ENCODE measurements at regions not wholly inside any gene's neighbourhood (a gene's known extent, or its start where the extent isn't known, plus 50 kb on each side); places are given as distances from the start of the nearest gene placed in this dataset.

DNA sequence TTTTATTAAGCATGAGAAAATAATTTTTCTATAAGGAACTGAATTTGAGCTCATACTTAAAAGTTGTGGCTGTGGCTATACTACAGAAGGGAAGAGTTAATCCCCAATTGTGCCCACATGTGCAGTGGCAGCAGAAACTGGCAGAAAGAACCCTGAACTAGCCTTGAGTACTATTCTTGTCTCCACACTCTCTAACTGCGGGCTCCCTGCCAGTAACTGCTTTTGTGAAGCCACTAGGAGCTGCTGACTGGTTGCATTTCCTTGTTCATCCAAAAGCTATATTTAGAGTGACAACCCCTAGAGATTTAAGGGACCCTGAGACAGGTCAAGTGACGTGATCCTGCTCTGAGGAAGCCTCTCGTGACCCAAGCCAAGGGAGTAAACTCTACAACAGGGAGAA lies 238.6 kb downstream of the ELAVL2 start:
- 92 to 96% methylated on average over 2 to 3 of the region's 3 CpGs for WGBS, 2 experiments (ENCODE audit: insufficient coverage in 2 of 2)

DNA sequence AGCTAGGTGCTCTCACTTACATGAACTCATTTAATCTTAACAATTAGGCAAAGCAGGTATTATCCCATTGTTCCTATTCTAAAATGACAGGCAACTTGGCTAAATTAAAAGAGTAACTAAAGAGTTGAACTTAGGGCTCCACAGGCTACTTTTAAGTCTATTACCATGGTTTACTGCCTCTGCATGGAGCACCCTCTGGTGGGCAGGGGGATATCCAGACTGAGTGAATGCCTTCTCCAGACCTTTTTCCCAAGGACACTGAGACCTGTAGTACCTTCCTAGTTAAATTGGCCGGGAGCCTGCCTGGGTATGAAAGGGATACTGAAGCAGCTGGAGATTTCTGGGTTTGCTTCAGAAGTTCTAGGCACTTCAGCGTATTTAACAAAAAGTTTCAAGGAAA lies 238.1 kb downstream of the ELAVL2 start:
- Histone ChIP-seq H3K4me1 (ENCODE audit: control insufficient read depth, insufficient read depth, low read length, poor library complexity, severe bottlenecking) (no peaks in the 10 kb centered on the region), H3K9me3 (ENCODE audit: control insufficient read depth, low read length) (no peaks in the 10 kb centered on the region), H3K27ac (ENCODE audit: low read depth, low read length, severe bottlenecking) (no peak overlapping the region), H3K4me3 (ENCODE audit: extremely low read depth, insufficient read depth, low read length, poor library complexity, severe bottlenecking) (no peak overlapping the region), H3K36me3 (ENCODE audit: control insufficient read depth, insufficient read depth, low read length) (no peaks in the 10 kb centered on the region)
- WGBS, 2 experiments (ENCODE audit: insufficient coverage in 2 of 2), result 83% methylated on average over 1 of the region's 2 CpGs; no CpG with 5 or more reads in 1 of the 2 experiments

More for the DNA sequence above, 238.6 kb downstream of the ELAVL2 start:
- Histone ChIP-seq H3K9me3 (ENCODE audit: control insufficient read depth, low read length) (no peaks in the 10 kb centered on the region), H3K4me1 (ENCODE audit: control insufficient read depth, insufficient read depth, low read length, poor library complexity, severe bottlenecking) (no peaks in the 10 kb centered on the region), H3K27ac (ENCODE audit: low read depth, low read length, severe bottlenecking) (no peak overlapping the region), H3K36me3 (ENCODE audit: control insufficient read depth, insufficient read depth, low read length) (no peaks in the 10 kb centered on the region), H3K4me3 (ENCODE audit: extremely low read depth, insufficient read depth, low read length, poor library complexity, severe bottlenecking) (no peak overlapping the region)

DNA sequence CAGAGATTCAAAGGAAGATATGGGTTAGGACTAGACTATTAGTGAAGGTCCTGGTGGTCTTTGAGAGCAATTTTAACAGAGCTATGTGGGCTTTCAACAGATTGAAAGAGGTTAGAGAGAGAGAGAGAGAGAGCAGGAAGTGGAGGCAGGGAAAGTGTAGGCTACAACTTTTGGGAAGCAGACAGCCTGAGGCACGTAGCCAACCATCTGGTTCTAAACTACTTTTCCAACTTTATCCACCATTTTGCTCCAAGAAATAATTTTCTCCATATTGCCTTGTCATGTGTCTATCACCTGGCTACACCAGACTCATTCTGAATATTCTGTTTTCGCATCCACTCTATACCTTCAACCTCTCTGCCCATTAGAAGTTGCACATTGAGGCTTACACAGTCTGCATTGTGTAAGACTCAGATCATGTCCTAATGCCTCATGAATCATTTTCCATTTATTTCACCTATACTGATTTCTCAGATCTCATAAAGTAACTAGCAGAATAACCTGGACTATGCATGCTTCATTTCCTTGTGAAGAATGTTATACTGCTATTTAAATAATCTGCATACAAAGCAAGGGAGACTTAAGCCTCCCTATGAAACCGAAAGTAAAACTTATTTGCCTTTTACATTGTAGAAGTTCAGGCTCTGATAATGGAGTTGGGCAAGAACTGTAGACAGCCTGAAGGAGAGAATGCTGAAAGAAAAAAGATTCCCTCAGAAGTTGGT lies 235.6 kb downstream of the ELAVL2 start:
- H3K27ac ChIP-seq (ENCODE audit: low read depth, low read length, severe bottlenecking), result no peak overlapping the region
- H3K4me1 ChIP-seq (ENCODE audit: control insufficient read depth, insufficient read depth, low read length, poor library complexity, severe bottlenecking), result no peaks in the 10 kb centered on the region
- WGBS, 2 experiments (ENCODE audit: insufficient coverage in 2 of 2), result 88 to 91% methylated on average over 2 of the region's 3 CpGs
- no peaks in the 10 kb centered on the region for H3K9me3 ChIP-seq (ENCODE audit: control insufficient read depth, low read length)
- H3K36me3 ChIP-seq (ENCODE audit: control insufficient read depth, insufficient read depth, low read length), result no peaks in the 10 kb centered on the region
- H3K4me3 ChIP-seq (ENCODE audit: extremely low read depth, insufficient read depth, low read length, poor library complexity, severe bottlenecking), result no peak overlapping the region

DNA sequence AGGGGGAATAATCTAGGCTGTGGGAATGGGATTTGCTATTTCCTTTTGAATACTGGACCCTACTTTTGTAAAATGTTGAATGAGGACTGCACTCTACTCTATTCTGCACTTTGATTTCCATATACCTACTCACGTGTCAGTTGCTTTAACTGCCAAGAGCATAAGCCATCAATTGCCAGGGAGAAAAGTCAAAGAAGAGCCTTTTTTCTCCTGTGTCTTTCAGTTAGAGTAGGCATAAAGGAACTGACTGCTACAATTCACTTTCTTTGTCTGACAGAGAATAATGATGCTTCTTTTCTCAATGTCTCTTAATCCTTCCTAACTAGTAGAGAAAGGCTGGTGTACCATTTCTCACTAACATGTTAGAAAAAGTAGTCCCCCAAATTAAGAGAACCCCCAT lies 231.6 kb downstream of the ELAVL2 start:
- H3K4me3 ChIP-seq (ENCODE audit: extremely low read depth, insufficient read depth, low read length, poor library complexity, severe bottlenecking), result no peak overlapping the region
- H3K9me3 ChIP-seq (ENCODE audit: control insufficient read depth, low read length), result no peaks in the 10 kb centered on the region
- H3K36me3 ChIP-seq (ENCODE audit: control insufficient read depth, insufficient read depth, low read length), result no peaks in the 10 kb centered on the region
- no peak overlapping the region for H3K27ac ChIP-seq (ENCODE audit: low read depth, low read length, severe bottlenecking)
- WGBS, 2 experiments (ENCODE audit: insufficient coverage in 2 of 2), result no CpG with 5 or more reads among the region's 1 CpG
- H3K4me1 ChIP-seq (ENCODE audit: control insufficient read depth, insufficient read depth, low read length, poor library complexity, severe bottlenecking), result no peaks in the 10 kb centered on the region

DNA sequence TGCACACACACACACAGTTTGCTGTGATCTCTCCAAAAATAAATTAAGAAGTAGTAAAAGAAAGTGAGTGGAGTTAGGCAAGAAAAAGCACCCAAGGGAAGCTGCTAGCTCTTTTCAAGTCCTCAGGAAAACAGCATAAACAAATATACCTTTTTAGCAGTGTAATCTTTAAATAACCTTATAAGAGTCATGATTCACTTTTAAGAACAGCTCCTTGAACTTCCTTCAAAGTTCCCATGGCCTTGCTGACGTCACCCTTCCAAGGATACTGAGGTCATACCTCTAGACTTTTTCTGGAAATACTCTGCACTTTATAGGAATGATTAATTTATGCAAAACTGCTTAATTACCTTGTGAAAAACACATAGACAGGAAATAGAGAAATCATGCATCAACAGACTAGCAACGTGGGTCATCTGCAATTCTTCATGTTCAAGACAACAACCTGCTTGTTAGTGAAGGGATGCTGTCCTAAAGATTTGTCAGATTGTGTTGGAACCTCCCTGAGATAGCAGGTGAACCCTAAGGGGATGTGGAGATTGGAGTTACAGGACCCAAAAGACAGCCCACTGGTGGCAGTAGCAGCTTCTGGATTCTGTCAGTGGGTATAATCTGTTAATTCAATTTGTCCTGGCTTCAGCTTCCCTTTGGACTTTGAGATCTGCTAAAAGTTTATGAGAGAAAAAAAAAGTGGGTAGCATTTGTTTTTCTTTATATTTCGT lies 229.0 kb downstream of the ELAVL2 start:
- no peak overlapping the region for H3K27ac ChIP-seq (ENCODE audit: low read depth, low read length, severe bottlenecking)
- no peaks in the 10 kb centered on the region for H3K4me1 ChIP-seq (ENCODE audit: control insufficient read depth, insufficient read depth, low read length, poor library complexity, severe bottlenecking)
- H3K36me3 ChIP-seq (ENCODE audit: control insufficient read depth, insufficient read depth, low read length), result no peaks in the 10 kb centered on the region
- H3K9me3 ChIP-seq (ENCODE audit: control insufficient read depth, low read length), result no peaks in the 10 kb centered on the region
- no peak overlapping the region for H3K4me3 ChIP-seq (ENCODE audit: extremely low read depth, insufficient read depth, low read length, poor library complexity, severe bottlenecking)
- 78% methylated on average over 2 of the region's 3 CpGs; no CpG with 5 or more reads in 1 of the 2 experiments for WGBS, 2 experiments (ENCODE audit: insufficient coverage in 2 of 2)

DNA sequence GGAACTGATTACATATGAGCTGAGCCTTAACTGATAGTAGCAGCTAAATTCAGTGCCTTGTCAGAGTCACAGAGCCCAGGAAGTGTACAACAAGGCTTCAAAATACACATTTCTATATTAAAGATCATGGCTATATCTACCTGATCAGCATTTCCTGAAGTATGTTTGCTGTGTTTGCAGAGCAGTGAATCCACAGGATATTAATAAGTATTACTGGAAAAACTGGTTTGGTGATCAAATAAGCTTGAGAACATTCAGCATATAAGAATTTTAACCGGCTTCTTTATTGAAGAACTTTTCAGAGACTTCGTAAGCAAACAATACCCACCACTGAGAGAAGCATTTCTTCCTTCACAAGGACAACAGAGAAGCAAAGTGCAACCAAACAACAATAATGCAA lies 227.0 kb downstream of the ELAVL2 start:
- no CpG with 5 or more reads among the region's 2 CpGs for WGBS, 2 experiments (ENCODE audit: insufficient coverage in 2 of 2)
- Histone ChIP-seq H3K36me3 (ENCODE audit: control insufficient read depth, insufficient read depth, low read length) (no peaks in the 10 kb centered on the region), H3K9me3 (ENCODE audit: control insufficient read depth, low read length) (no peaks in the 10 kb centered on the region), H3K27ac (ENCODE audit: low read depth, low read length, severe bottlenecking) (no peak overlapping the region), H3K4me3 (ENCODE audit: extremely low read depth, insufficient read depth, low read length, poor library complexity, severe bottlenecking) (no peak overlapping the region), H3K4me1 (ENCODE audit: control insufficient read depth, insufficient read depth, low read length, poor library complexity, severe bottlenecking) (no peaks in the 10 kb centered on the region)

DNA sequence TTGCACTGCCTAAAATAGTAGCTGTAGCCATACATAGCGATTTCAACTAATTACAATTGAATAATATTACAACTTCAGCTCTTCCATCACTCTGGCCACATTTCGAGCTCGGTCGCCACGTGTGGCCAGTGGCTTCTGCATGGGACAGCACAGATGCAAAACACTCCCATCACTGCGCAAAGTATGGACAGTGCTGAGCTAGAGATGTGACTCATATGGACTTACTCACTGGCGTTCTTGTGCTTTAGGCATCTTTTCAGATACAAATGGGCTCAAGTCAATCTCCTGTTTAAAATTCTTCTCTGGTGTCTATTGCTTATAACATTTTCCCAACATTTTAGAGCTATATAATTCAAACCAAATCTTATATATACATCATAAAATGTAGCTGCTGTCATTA lies 222.7 kb downstream of the ELAVL2 start:
- Histone ChIP-seq H3K9me3 (ENCODE audit: control insufficient read depth, low read length) (no peaks in the 10 kb centered on the region), H3K36me3 (ENCODE audit: control insufficient read depth, insufficient read depth, low read length) (no peaks in the 10 kb centered on the region), H3K27ac (ENCODE audit: low read depth, low read length, severe bottlenecking) (no peak overlapping the region), H3K4me3 (ENCODE audit: extremely low read depth, insufficient read depth, low read length, poor library complexity, severe bottlenecking) (no peak overlapping the region), H3K4me1 (ENCODE audit: control insufficient read depth, insufficient read depth, low read length, poor library complexity, severe bottlenecking) (no peaks in the 10 kb centered on the region)
- 100% methylated on average over 3 to 4 of the region's 7 CpGs for WGBS, 2 experiments (ENCODE audit: insufficient coverage in 2 of 2)

DNA sequence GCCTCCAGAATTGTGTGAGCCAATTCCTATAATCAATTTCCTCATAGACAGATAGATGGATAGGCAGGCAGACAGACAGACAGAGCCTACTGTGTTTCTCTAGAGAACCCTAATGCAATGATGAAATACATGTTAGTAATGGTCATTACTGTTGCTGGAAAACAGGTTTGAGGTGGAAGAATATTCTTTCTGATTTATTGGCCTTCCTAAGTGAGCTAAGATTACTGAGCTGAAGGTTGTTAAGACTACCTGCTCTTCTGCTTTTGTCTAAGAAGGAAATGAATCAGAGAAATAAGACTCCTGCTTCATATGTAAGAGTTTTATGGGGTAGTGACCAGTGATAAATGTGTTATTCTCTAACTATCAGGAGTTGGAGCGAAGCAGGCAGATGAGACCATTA lies 219.9 kb downstream of the ELAVL2 start:
- Histone ChIP-seq H3K27ac (ENCODE audit: low read depth, low read length, severe bottlenecking) (no peak overlapping the region), H3K9me3 (ENCODE audit: control insufficient read depth, low read length) (no peaks in the 10 kb centered on the region)

DNA sequence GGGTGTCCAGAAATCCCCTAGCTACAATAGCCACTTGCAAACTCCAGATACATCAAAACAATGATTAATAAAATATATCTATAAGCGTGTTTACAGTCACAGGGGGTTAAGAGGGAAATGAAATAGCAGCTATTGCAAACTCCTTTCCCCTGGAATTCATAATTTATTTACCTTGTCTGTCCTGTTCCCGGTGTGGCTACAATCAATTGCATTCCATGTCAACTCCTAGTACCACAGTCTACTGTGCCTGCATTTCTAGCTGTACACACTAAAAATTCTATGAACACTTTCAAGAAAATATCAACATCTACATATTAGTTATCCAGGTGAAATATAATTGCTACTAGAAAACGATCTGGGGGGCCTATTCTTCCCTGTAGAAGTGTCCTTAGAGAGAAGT lies 217.6 kb downstream of the ELAVL2 start:
- Histone ChIP-seq H3K4me3 (ENCODE audit: extremely low read depth, insufficient read depth, low read length, poor library complexity, severe bottlenecking) (no peak overlapping the region), H3K27ac (ENCODE audit: low read depth, low read length, severe bottlenecking) (no peak overlapping the region), H3K9me3 (ENCODE audit: control insufficient read depth, low read length) (no peaks in the 10 kb centered on the region), H3K4me1 (ENCODE audit: control insufficient read depth, insufficient read depth, low read length, poor library complexity, severe bottlenecking) (no peaks in the 10 kb centered on the region), H3K36me3 (ENCODE audit: control insufficient read depth, insufficient read depth, low read length) (no peaks in the 10 kb centered on the region)
- 80 to 86% methylated on average over 1 to 2 of the region's 3 CpGs for WGBS, 2 experiments (ENCODE audit: insufficient coverage in 2 of 2)

More for the DNA sequence above, 219.9 kb downstream of the ELAVL2 start:
- WGBS, 2 experiments (ENCODE audit: insufficient coverage in 2 of 2), result 100% methylated on average over 1 of the region's 1 CpG; no CpG with 5 or more reads in 1 of the 2 experiments
- no peaks in the 10 kb centered on the region for H3K36me3 ChIP-seq (ENCODE audit: control insufficient read depth, insufficient read depth, low read length)
- H3K4me3 ChIP-seq (ENCODE audit: extremely low read depth, insufficient read depth, low read length, poor library complexity, severe bottlenecking), result no peak overlapping the region
- no peaks in the 10 kb centered on the region for H3K4me1 ChIP-seq (ENCODE audit: control insufficient read depth, insufficient read depth, low read length, poor library complexity, severe bottlenecking)

DNA sequence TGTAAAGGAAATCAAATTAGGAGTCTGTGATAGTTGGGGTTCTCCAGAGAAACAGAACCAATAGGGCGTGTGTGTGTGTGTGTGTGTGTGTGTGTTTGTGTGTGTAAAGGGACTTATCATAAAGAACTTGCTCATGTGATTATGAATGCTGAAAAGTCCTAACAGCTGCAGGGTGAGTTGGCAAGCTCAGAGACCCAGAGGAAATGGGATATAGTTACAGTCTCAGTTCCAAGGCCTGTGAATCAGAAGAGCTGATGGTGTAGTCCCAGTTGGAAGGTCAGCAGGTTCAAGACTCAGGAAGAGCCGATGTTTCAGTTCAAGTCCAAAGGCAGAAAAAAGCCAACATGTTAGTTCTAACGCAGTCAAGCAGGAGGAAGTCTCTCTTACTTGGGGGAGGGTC lies 214.2 kb downstream of the ELAVL2 start:
- no peaks in the 10 kb centered on the region for H3K9me3 ChIP-seq (ENCODE audit: control insufficient read depth, low read length)
- H3K27ac ChIP-seq (ENCODE audit: low read depth, low read length, severe bottlenecking), result no peak overlapping the region
- no peak overlapping the region for H3K4me3 ChIP-seq (ENCODE audit: extremely low read depth, insufficient read depth, low read length, poor library complexity, severe bottlenecking)
- H3K4me1 ChIP-seq (ENCODE audit: control insufficient read depth, insufficient read depth, low read length, poor library complexity, severe bottlenecking), result no peaks in the 10 kb centered on the region
- WGBS, 2 experiments (ENCODE audit: insufficient coverage in 2 of 2), result 88 to 90% methylated on average over 3 of the region's 3 CpGs
- no peaks in the 10 kb centered on the region for H3K36me3 ChIP-seq (ENCODE audit: control insufficient read depth, insufficient read depth, low read length)

DNA sequence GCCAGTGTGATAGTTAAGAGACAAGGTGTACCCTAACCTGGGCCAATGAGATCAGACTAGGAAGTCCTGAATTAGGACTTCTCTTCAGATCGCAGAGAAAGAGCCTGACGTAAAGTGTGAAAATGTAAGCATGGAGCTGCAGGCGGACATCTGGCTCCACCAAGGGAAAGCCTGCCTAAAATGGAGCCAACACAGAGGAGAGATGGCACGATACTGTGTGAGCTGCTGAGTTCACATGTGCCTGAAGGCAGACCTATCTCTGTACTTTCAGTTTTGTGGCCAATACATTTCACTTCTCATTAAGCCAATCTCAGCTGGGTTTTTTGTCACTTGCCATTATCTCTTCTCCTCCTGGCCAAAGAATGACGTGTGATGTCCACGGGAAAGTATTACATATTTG lies 210.5 kb downstream of the ELAVL2 start:
- H3K4me3 ChIP-seq (ENCODE audit: extremely low read depth, insufficient read depth, low read length, poor library complexity, severe bottlenecking), result no peak overlapping the region
- no peaks in the 10 kb centered on the region for H3K4me1 ChIP-seq (ENCODE audit: control insufficient read depth, insufficient read depth, low read length, poor library complexity, severe bottlenecking)
- WGBS, 2 experiments (ENCODE audit: insufficient coverage in 2 of 2), result 95 to 100% methylated on average over 4 of the region's 6 CpGs
- no peaks in the 10 kb centered on the region for H3K36me3 ChIP-seq (ENCODE audit: control insufficient read depth, insufficient read depth, low read length)
- H3K27ac ChIP-seq (ENCODE audit: low read depth, low read length, severe bottlenecking), result no peak overlapping the region
- no peaks in the 10 kb centered on the region for H3K9me3 ChIP-seq (ENCODE audit: control insufficient read depth, low read length)
